Fibroblast of villous mesenchyme (primary cell): ENCODE measurements at regions not wholly inside any gene's neighbourhood (a gene's known extent, or its start where the extent isn't known, plus 50 kb on each side); places are given as distances from the start of the nearest gene placed in this dataset.

Source experiments
- DNase-seq: peaks from one replicate; pipeline ENCODE4 v3.0.0-alpha.2; 2010; ENCODE audit warnings: low read depth
- H3K4me3 ChIP-seq: 2 replicates; pipeline ENCODE4 v1.5.1; 2011; ENCODE audit warnings: low read depth, mild to moderate bottlenecking, low read length
- TF ChIP-seq, protein P1 (sequence below): IDR thresholded peaks from 2 replicates; pipeline ENCODE4 v1.5.1; 2012; ENCODE audit warnings: low read depth, mild to moderate bottlenecking, low read length; ENCODE audit not compliant: insufficient read depth

DNA sequence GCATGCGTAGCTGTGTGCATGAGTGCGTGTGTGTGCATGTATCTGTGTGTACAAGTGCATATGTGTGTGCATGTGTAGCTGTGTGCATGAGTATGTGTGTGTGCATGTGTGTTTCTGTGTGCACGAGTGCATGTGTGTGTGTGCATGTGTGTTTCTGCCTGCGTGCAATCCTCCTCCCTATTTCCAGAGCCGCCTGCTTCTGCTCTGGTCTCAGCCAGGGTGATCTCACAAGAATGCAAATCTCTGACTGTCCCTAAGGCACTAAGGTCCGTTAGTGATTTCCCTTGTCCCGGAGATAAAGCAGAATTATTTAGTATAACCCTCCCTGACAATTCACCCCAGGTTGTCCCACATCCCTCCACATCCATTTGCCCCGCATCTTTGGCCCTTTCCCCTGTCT, 530.3 kb downstream of the TCERG1L start:
- TF ChIP-seq, protein P1, sequence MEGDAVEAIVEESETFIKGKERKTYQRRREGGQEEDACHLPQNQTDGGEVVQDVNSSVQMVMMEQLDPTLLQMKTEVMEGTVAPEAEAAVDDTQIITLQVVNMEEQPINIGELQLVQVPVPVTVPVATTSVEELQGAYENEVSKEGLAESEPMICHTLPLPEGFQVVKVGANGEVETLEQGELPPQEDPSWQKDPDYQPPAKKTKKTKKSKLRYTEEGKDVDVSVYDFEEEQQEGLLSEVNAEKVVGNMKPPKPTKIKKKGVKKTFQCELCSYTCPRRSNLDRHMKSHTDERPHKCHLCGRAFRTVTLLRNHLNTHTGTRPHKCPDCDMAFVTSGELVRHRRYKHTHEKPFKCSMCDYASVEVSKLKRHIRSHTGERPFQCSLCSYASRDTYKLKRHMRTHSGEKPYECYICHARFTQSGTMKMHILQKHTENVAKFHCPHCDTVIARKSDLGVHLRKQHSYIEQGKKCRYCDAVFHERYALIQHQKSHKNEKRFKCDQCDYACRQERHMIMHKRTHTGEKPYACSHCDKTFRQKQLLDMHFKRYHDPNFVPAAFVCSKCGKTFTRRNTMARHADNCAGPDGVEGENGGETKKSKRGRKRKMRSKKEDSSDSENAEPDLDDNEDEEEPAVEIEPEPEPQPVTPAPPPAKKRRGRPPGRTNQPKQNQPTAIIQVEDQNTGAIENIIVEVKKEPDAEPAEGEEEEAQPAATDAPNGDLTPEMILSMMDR = no peak
- H3K4me3 ChIP-seq = no peak overlapping the region
- no peak for DNase-seq

DNA sequence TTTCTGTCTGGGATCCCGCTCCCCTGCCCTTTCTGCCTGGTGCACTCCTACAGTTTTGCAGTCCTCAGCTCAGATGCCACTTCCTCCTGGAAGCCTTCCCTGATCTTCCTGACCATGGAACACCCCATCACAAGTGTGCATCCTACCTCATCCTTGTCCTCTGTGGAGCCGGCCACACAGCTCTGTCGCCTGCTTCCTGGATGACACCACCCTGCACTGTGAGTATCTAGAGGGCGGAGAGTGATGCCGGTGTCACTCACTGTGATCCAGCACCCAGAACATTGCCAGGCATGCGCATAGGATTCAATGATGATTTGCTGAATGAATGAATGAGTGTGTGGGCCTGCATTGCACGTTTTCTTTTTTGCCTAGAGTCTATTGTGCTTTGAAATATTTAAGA, 529.9 kb downstream of the TCERG1L start:
- TF ChIP-seq, protein P1 = no peak
- H3K4me3 ChIP-seq = no peak overlapping the region
- DNase-seq = no peak

DNA sequence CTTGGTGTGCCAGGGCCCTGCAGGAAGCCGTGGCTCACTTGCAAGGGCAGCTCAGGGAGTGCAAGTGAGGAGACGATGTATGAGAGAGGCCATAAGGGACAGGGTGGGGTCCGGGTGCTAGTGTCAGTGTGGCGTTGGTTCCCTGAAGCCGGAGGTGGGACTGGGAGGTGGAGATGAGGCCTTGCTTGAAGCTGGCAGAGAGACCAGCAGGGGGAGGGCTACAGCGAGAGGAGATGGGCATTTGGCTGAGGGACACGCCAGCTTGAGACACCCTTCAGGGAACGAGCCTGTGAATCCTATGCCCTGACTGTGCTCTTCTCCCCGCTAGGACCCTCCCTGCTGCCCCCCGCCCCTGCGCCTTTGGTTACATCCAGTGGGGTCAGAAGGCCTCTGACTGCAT, 529.1 kb downstream of the TCERG1L start:
- DNase-seq = no peak
- TF ChIP-seq, protein P1 = no peak
- H3K4me3 ChIP-seq = no peak overlapping the region

DNA sequence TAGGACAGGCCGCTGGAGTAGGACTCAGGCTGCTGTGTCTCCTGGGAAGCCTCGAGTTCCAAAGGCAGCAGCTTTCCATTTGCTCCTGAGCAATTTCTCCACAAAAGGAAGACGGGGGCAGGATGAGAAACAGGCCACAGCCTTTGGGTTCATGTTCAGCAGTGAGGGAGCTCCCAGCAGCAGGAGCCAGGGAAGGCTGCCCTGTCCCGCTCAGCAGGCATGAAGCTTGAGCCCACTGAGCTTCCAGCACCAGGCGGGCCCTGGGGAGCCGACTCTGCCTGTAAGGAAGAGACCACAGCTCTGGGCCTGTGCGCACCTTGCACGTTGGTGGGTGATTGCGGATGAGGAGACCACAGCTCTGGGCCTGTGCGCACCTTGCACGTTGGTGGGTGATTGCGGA, 527.2 kb downstream of the TCERG1L start:
- TF ChIP-seq, protein P1 = no peak
- H3K4me3 ChIP-seq = no peak overlapping the region
- DNase-seq = no peak

DNA sequence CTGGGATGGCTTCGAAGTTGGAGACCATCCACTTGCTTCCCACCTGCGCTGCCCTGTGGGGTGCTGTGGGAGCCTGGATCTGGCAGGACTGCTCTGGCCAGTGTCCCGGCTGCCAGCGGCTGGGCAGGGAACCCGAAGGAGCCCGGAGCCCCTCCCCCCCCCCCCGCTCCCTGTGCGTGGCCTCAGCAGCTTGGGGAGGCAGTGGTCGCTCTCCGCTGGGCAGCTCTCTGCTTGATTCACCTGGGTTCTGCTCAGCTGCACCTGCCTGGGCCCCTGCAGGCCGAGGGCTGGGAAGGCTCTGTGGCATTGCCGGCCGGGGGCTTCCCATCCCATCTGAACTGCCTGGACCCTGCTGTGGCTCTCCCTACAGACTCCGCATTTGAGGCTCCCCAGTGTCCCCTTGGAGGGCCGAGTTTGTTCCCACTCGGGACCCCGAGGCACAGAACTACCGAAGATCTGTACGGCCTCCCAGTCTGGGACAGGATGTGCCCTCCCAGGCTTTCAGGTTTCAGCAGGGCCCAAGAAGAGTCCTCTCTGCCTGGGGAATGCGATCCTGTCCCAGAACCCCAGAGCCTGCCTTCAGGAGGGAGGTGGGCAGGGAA, 525.1 kb downstream of the TCERG1L start:
- no peak for DNase-seq
- no peak overlapping the region for H3K4me3 ChIP-seq
- TF ChIP-seq, protein P1 = no peak

DNA sequence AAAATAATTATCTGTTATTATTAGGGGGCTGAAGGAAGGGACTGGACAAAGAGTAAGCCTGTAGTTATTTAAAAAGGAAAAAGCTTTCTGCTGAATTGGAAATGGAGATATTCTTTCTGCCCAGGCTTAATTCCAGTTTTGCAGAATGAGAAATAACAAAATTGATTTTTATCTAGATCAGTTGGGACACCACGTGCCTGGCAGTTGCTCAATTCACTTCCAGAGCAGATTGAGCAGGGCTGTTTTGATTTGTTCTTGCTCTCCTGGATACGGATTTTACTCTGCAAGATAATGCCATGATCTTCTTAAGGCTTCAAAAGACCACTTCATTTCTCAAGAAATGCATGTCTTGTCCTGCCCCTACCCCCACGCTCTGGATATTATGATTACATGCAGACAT, 524.3 kb downstream of the TCERG1L start:
- DNase-seq = no peak
- TF ChIP-seq, protein P1 = no peak
- H3K4me3 ChIP-seq = no peak overlapping the region

DNA sequence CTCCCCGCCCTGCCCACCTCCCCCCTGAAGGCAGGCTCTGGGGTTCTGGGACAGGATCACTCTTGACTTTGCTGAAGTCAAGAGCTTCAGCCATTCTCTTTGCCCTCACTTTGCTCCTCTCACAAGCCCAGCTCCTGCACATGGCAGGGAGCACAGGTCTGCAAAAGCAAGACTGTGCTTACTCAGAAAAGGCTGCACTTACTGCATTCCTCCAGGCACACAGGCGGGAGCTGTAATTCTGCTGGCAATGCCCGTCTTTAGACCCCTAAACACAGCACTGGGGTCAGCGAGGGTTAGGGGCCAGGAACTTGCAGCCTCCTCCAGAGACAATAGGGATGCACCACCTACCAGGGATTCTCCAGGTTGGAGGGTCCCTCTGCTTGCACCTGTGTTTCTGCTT, 523.7 kb downstream of the TCERG1L start:
- DNase-seq = no peak
- TF ChIP-seq, protein P1 = no peak
- H3K4me3 ChIP-seq = no peak overlapping the region
